GM08714 (cell line): ENCODE measurements at regions not wholly inside any gene's neighbourhood (a gene's known extent, or its start where the extent isn't known, plus 50 kb on each side); places are given as distances from the start of the nearest gene placed in this dataset.

Experiments used
- H3K4me3 ChIP-seq: fragments of 200-500 bp; sonication (Bioruptor generic); 2 replicates; pipeline ENCODE4 v1.5.1; 2014; ENCODE audit warnings: mild to moderate bottlenecking, low read length, inconsistent platforms
- ZNF274 ChIP-seq: IDR thresholded peaks from 2 replicates; pipeline ENCODE4 v1.6.1; 2012; ENCODE audit warnings: mild to moderate bottlenecking, low read depth, low read length

GRCh38 chr3:181572432-181572831 lies 139.3 kb upstream of the SOX2 start:
- H3K4me3 ChIP-seq, result no peak overlapping the region
- no peak for TF ChIP-seq ZNF274

DNA sequence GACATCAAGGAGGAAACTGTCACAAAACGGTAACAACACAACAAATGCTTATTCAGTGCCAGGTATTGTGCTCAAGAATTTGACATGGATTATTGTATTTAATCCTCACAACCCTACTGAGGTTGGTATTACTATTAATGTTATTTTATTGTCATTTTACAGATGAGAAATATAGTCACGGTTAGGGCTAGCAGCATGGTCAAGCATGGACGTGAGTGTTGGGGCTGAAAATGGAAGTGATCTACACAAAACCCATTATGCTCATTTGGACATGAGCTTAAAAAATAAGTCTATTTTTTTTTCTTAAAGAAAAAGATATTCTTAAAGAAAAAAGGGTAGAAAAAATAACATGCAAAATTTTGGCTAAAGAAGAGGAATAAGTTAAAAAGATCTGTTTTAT lies 141.3 kb upstream of the SOX2 start:
- no peak overlapping the region for H3K4me3 ChIP-seq
- TF ChIP-seq ZNF274, result no peak

DNA sequence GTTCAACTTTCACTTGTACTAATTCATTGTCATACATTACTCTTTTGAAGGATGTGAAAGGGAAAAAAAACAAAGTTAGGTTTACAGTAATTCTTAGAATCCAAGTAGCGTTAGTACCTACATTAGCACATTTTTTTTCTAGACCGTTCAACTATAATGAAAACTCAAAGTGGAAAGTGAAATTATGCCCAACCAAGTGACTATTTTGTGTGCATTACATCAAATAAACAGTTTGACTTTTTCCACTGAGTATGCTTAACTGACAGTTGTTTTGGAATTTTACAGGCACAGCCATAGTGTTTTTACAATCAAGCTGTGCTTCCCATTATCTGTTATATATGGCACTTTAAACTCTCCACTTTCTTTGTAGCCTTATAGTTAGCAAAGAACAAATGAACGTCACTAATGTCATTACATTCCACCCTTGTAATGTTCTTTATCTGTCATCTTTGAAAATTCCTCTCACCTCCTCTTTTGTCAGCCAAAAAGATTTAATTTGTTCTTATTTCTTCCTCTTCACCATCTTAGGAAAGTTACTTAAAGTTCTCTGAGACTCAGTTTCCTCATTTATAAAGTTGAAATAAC lies 142.3 kb upstream of the SOX2 start:
- H3K4me3 ChIP-seq, result no peak overlapping the region
- no peak for TF ChIP-seq ZNF274

- H3K4me3 ChIP-seq, result no peak overlapping the region
- no peak for TF ChIP-seq ZNF274
Observed at GRCh38 chr3:181568693-181569092, 143.0 kb upstream of the SOX2 start.

DNA sequence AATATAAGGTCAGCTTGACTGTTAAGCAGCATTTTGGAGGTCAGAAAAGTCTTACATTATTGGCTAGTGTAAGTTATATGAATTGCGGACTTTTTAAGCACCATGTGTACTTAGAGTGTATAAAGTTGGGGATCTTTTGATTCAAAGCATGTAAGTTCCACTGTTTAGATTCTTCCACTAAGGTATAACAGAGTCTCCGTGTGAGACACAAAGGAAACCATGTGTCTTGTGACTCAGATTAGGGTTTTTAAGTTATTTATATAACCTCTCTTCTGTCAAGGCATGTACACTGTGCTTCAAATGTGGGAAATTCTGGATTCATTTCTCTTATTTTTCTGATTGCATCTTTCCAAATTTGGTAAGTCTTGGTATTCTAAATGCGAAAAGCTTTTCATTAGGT lies 143.5 kb upstream of the SOX2 start:
- TF ChIP-seq ZNF274, result no peak
- no peak overlapping the region for H3K4me3 ChIP-seq

GRCh38 chr3:181567311-181568075 lies 144.2 kb upstream of the SOX2 start:
- no peak overlapping the region for H3K4me3 ChIP-seq
- no peak for TF ChIP-seq ZNF274

GRCh38 chr3:181565416-181565815 lies 146.3 kb upstream of the SOX2 start:
- no peak overlapping the region for H3K4me3 ChIP-seq
- TF ChIP-seq ZNF274, result no peak

GRCh38 chr3:181564222-181564621 lies 147.5 kb upstream of the SOX2 start:
- no peak for TF ChIP-seq ZNF274
- no peak overlapping the region for H3K4me3 ChIP-seq

GRCh38 chr3:181561139-181562031 lies 150.3 kb upstream of the SOX2 start:
- H3K4me3 ChIP-seq, result no peak overlapping the region
- no peak for TF ChIP-seq ZNF274

DNA sequence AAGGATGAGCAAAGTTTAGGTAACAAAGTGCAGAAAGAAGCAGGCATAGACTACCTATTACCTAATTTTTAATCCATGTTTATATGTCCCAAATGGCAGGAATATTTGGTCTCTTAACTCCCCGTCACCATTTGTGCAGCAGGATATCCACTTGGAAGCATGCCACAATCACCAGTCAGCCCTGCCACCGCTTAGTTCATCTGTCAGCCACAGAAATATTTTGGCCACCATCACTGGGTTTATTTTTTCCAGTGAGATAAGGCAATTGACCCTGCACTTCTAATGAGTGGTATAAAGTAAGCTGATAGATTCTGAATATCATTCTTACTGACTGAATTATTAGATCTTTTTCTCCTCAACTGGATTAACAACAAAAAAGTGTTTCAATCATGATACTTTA lies 152.9 kb upstream of the SOX2 start:
- no peak overlapping the region for H3K4me3 ChIP-seq
- TF ChIP-seq ZNF274, result no peak

DNA sequence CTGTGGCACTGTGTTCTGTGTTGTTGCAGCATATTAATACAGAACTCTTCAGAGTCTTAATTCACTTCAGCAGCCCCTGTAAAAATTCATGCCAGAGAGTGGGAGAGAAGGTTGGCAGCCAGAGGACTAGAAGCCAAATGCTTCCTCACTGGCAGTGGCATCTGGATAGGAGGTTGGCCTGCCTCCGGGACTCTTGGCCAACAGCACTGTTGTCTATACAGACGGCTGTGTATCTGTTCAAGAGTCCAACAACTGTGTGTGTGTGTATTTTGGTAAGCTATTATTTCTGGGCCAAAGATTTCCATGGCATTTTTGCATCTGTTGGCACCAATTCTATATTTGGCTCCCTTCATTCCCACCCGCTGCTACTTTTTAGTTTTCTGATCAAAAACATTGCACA lies 156.0 kb upstream of the SOX2 start:
- no peak for TF ChIP-seq ZNF274
- H3K4me3 ChIP-seq, result no peak overlapping the region

- no peak for TF ChIP-seq ZNF274
- H3K4me3 ChIP-seq, result no peak overlapping the region
Observed at GRCh38 chr3:181554233-181554765, 157.4 kb upstream of the SOX2 start.

GRCh38 chr3:181549266-181549665 lies 162.5 kb upstream of the SOX2 start:
- no peak for TF ChIP-seq ZNF274
- no peak overlapping the region for H3K4me3 ChIP-seq

GRCh38 chr3:181541414-181541813 lies 170.3 kb upstream of the SOX2 start:
- no peak for TF ChIP-seq ZNF274

DNA sequence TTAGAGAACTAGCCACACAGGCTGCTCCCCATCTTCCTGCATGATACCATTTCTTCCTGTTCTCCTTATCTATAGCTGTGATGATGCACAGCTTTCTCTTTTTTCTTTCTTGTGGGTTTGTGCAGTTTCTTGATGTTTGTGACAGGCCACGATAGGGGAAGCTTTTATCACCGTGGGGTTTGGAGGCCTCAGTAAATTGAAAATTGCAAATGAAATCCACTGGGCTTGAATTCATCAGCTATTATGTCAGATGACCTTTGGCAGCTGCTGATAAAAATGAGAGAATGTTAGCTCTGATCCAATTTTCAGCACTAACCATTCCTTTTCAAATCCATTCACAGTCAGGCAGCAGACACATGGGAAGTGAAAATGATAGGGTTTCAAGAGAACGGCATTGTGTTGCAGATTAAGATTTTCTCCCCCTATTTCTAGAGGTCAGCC lies 176.9 kb upstream of the SOX2 start:
- no peak overlapping the region for H3K4me3 ChIP-seq
- TF ChIP-seq ZNF274, result no peak

More at GRCh38 chr3:181541414-181541813, 170.3 kb upstream of the SOX2 start:
- H3K4me3 ChIP-seq, result no peak overlapping the region
